Body of pancreas (tissue), 4 donors: ENCODE measurements at regions not wholly inside any gene's neighbourhood (a gene's known extent, or its start where the extent isn't known, plus 50 kb on each side); places are given as distances from the start of the nearest gene placed in this dataset.

Source experiments
- POLR2A ChIP-seq, 3 donors: fragments of 450-650 bp; IDR thresholded peaks; one replicate each; pipeline ENCODE4 v1.6.1; 2016; ENCODE audit warnings: antibody characterized with exemption in 3 of 3, mild to moderate bottlenecking in 2 of 3
- TF ChIP-seq, protein P1 (sequence below), 7 experiments: fragments of 450-650 bp in 4 of 7; fragments of 200-600 bp in 3 of 7; sonication (generic) in 3 of 7; IDR thresholded peaks; one replicate each; pipeline ENCODE4 v1.5.1; 2016 to 2019; ENCODE audit warnings: antibody characterized with exemption in 7 of 7

DNA sequence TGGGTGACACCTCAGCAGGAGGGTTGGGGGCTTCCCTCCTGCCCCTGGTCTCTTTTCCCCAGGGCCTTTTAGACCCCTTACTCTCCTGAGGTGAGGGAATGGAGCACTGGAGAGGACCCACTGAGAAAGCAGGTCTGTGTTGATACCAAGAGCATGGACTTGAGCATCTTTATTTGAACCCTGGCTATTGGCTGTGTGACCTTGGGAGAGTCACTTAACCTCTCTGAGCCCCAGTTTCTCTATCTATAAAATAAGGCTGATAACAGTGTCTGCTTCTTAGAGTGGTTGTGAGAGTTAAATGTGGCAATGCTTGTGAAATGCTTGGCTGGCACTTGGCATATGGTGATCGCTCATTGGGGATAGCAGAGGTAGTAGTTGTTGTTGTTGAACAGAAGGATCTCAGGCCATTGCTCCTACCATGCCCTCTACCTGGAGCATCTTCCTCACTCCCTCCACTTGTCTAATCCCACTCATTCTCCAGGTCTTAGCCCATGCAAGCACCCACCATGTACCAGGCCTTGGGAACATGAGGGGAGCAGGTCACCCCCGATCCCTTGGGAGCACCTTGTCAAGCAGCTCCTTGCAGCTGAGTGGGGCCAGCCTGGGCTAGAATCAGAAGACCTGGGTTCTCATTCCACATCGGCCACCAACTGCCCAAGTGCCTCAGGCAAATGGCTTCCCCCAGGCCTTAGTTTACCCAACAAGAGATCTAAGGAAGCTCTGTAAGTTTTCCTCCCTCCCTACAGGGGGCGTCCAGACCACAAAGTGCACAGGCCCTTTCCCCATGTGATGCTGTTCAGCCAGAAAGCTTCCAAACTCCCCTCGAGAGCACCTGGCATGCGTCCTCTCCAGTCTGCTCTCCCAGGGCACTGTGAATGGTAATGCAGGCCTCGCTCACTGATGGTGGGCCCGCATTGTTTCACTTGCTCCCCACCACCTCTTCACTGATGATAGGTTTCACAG, 96.7 kb downstream of the LSM3 start:
- TF ChIP-seq, protein P1, sequence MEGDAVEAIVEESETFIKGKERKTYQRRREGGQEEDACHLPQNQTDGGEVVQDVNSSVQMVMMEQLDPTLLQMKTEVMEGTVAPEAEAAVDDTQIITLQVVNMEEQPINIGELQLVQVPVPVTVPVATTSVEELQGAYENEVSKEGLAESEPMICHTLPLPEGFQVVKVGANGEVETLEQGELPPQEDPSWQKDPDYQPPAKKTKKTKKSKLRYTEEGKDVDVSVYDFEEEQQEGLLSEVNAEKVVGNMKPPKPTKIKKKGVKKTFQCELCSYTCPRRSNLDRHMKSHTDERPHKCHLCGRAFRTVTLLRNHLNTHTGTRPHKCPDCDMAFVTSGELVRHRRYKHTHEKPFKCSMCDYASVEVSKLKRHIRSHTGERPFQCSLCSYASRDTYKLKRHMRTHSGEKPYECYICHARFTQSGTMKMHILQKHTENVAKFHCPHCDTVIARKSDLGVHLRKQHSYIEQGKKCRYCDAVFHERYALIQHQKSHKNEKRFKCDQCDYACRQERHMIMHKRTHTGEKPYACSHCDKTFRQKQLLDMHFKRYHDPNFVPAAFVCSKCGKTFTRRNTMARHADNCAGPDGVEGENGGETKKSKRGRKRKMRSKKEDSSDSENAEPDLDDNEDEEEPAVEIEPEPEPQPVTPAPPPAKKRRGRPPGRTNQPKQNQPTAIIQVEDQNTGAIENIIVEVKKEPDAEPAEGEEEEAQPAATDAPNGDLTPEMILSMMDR (IDR thresholded peaks at IDR 0.05): no peak
- no peak for TF ChIP-seq POLR2A (IDR thresholded peaks at IDR 0.05)
